AG04450 (cell line): ENCODE measurements at regions not wholly inside any gene's neighbourhood (a gene's known extent, or its start where the extent isn't known, plus 50 kb on each side); places are given as distances from the start of the nearest gene placed in this dataset.
"Not testable (repeated sequence)": the region's sequence is repeated elsewhere in the genome, so short reads cannot be mapped to it uniquely, and the experiment has no call there.

Experiments
- CTCF ChIA-PET: fragments of 300-600, 350-600 bp; formaldehyde crosslinking; extraction: SDS; loops from one replicate; lab custom pipeline; 2022; ENCODE audit warnings: antibody characterized with exemption, inconsistent platforms; lab: Charles Lee
- POLR2A ChIA-PET: fragments of 350-600 bp; formaldehyde crosslinking; extraction: SDS; loops from one replicate; lab custom pipeline; 2021; ENCODE audit warnings: antibody characterized with exemption, inconsistent platforms; lab: Yijun Ruan, JAX
- DNase-seq: peaks from one replicate; pipeline ENCODE4 v3.0.0-alpha.2; 2011; ENCODE audit warnings: low read depth, low spot score
- H3K27ac ChIP-seq: one replicate; pipeline ENCODE4 v1.5.1; 2012; ENCODE audit warnings: low read depth, low read length, control low read depth
- H3K27me3 ChIP-seq: one replicate; pipeline ENCODE4 v1.6.0; 2012; ENCODE audit warnings: low read length; ENCODE audit not compliant: control insufficient read depth, insufficient read depth
- H3K4me3 ChIP-seq: 2 replicates; pipeline ENCODE4 v1.5.1; 2011; ENCODE audit warnings: mild to moderate bottlenecking, low read depth, low read length, control low read depth
- H3K9me3 ChIP-seq: 2 replicates; pipeline ENCODE4 v1.5.1; 2012; ENCODE audit warnings: low read length; ENCODE audit not compliant: control insufficient read depth, insufficient read depth
- TF ChIP-seq, protein P1 (sequence below): IDR thresholded peaks from 2 replicates; pipeline ENCODE4 v1.5.1; 2011; ENCODE audit warnings: low read depth, low read length, control low read depth, inconsistent platforms

- POLR2A ChIA-PET: no interaction called here
- DNase-seq: no peak
These were observed 908.5 kb downstream of the BRD1 start for GRCh38 chr22:48919187-48919590.

GRCh38 chr22:48918585-48919186 is 909.0 kb downstream of the BRD1 start:
- H3K9me3 ChIP-seq: peaks cover 64% of the 10 kb centered on the region
- ChIA-PET POLR2A (no interaction called here), CTCF (no interaction called here)
- H3K27me3 ChIP-seq: no peaks in the 10 kb centered on the region
- H3K4me3 ChIP-seq: no peak overlapping the region
- TF ChIP-seq, protein P1, sequence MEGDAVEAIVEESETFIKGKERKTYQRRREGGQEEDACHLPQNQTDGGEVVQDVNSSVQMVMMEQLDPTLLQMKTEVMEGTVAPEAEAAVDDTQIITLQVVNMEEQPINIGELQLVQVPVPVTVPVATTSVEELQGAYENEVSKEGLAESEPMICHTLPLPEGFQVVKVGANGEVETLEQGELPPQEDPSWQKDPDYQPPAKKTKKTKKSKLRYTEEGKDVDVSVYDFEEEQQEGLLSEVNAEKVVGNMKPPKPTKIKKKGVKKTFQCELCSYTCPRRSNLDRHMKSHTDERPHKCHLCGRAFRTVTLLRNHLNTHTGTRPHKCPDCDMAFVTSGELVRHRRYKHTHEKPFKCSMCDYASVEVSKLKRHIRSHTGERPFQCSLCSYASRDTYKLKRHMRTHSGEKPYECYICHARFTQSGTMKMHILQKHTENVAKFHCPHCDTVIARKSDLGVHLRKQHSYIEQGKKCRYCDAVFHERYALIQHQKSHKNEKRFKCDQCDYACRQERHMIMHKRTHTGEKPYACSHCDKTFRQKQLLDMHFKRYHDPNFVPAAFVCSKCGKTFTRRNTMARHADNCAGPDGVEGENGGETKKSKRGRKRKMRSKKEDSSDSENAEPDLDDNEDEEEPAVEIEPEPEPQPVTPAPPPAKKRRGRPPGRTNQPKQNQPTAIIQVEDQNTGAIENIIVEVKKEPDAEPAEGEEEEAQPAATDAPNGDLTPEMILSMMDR: no peak
- no peak for DNase-seq
- H3K27ac ChIP-seq: no peak overlapping the region

More at GRCh38 chr22:48919187-48919590, 908.5 kb downstream of the BRD1 start:
- Histone ChIP-seq H3K9me3 (peaks cover 68% of the 10 kb centered on the region), H3K27me3 (no peaks in the 10 kb centered on the region), H3K27ac (no peak overlapping the region), H3K4me3 (no peak overlapping the region)
- CTCF ChIA-PET: no interaction called here
- TF ChIP-seq, protein P1: no peak

DNA sequence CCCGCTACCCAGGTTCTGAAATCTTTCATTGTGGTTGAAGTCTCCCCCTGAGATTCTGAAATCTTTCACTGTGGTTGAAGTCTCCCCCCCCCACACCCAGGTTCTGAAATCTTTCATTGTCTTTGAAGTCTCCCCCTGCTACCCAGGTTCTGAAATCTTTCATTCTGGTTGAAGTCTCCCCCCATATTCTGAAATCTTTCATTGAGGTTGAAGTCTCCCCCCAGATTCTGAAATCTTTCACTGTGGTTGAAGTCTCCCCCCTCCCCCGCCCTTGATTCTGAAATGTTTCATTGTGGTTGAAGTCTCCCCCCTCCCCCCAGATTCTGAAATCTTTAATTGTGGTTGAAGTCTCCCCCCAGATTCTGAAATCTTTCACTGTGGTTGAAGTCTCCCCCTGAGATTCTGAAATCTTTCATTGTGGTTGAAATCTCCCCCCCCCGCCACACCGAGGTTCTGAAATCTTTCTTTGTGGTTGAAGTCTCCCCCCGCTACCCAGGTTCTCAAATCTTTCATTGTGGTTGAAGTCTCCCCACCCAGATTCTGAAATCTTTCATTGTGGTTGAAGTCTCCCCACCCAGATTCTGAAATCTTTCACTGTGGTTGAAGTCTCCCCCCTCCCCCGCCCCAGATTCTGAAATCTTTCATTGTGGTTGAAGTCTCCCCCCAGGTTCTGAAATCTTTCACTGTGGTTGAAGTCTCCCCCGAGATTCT is 915.2 kb downstream of the BRD1 start:
- H3K27ac ChIP-seq, POLR2A ChIA-PET, CTCF ChIA-PET, H3K27me3 ChIP-seq, DNase-seq, H3K4me3 ChIP-seq: not testable (repeated sequence)
- H3K9me3 ChIP-seq: peaks cover 12% of the 10 kb centered on the region

- DNase-seq, H3K27me3 ChIP-seq, H3K27ac ChIP-seq, POLR2A ChIA-PET, CTCF ChIA-PET, H3K4me3 ChIP-seq, H3K9me3 ChIP-seq: not testable (repeated sequence)
These were observed 916.0 kb downstream of the BRD1 start for GRCh38 chr22:48911647-48912046.

DNA sequence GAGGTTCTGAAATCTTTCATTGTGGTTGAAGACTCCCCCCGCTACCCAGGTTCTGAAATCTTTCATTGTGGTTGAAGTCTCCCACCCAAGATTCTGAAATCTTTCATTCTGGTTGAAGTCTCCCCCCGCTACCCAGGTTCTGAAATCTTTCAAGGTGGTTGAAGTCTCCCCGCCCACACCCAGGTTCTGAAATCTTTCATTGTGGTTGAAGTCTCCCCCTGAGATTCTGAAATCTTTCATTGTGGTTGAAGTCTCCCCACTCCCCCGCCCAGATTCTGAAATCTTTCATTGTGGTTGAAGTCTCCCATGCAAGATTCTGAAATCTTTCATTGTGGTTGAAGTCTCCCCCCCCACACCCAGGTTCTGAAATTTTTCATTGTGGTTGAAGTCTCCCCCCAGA is 916.6 kb downstream of the BRD1 start:
- H3K27ac ChIP-seq, H3K4me3 ChIP-seq, H3K27me3 ChIP-seq, DNase-seq, POLR2A ChIA-PET, CTCF ChIA-PET: not testable (repeated sequence)
- H3K9me3 ChIP-seq: peaks cover 14% of the 10 kb centered on the region

GRCh38 chr22:48908547-48908946 is 919.1 kb downstream of the BRD1 start:
- H3K4me3 ChIP-seq: no peak overlapping the region
- H3K9me3 ChIP-seq: peaks cover 37% of the 10 kb centered on the region
- CTCF ChIA-PET: no interaction called here
- POLR2A ChIA-PET: no interaction called here
- no peak overlapping the region for H3K27ac ChIP-seq
- TF ChIP-seq, protein P1: no peak
- no peak for DNase-seq
- no peaks in the 10 kb centered on the region for H3K27me3 ChIP-seq
